ENCODE measurements at regions not wholly inside any gene's neighbourhood (a gene's known extent, or its start where the extent isn't known, plus 50 kb on each side); places are given as distances from the start of the nearest gene placed in this dataset.

- WGBS, 4 donors: 63 to 78% (median 70%) methylated on average over 2 of the region's 2 CpGs
- no peaks in the 10 kb centered on the region for H3K4me1 ChIP-seq (replicated peaks in 1 of 2)
- no peak overlapping the region for H3K27ac ChIP-seq
- intact Hi-C loops (cut with DNase I): no loop called here
- H3K27me3 ChIP-seq: no peaks in the 10 kb centered on the region
- DNase-seq: no peak
- no peak overlapping the region for H3K4me3 ChIP-seq
- no peak for TF ChIP-seq POLR2A (IDR thresholded peaks at IDR 0.05)
- no peaks in the 10 kb centered on the region for H3K36me3 ChIP-seq (replicated peaks in 1 of 2)
- no peaks in the 10 kb centered on the region for H3K9me3 ChIP-seq (replicated peaks in 1 of 3)
Observed at GRCh38 chr11:23425381-23425780, 565.1 kb upstream of the CCDC179 start.

- intact Hi-C loops (cut with DNase I): no loop called here
- DNase-seq: no peak
- Histone ChIP-seq H3K27me3 (no peaks in the 10 kb centered on the region), H3K4me1 (replicated peaks in 1 of 2) (no peaks in the 10 kb centered on the region), H3K36me3 (replicated peaks in 1 of 2) (no peaks in the 10 kb centered on the region), H3K4me3 (no peak overlapping the region), H3K9me3 (replicated peaks in 1 of 3) (no peaks in the 10 kb centered on the region), H3K27ac (no peak overlapping the region)
- TF ChIP-seq CTCF (IDR thresholded peaks at IDR 0.05) (no peak), POLR2A (IDR thresholded peaks at IDR 0.05) (no peak)
- 85 to 93% (median 89%) methylated on average over 3 of the region's 3 CpGs for WGBS, 4 donors
Observed at GRCh38 chr11:23429569-23429968, 569.3 kb upstream of the CCDC179 start.

GRCh38 chr11:23453522-23453921 lies 593.2 kb upstream of the CCDC179 start:
- H3K9me3 ChIP-seq (replicated peaks in 1 of 3): no peaks in the 10 kb centered on the region
- H3K27ac ChIP-seq: no peak overlapping the region
- DNase-seq: no peak
- TF ChIP-seq POLR2A (IDR thresholded peaks at IDR 0.05): no peak
- TF ChIP-seq CTCF (IDR thresholded peaks at IDR 0.05): no peak
- H3K27me3 ChIP-seq: no peaks in the 10 kb centered on the region
- 94 to 95% (median 94%) methylated on average over 2 of the region's 2 CpGs for WGBS, 4 donors
- H3K4me1 ChIP-seq (replicated peaks in 1 of 2): no peaks in the 10 kb centered on the region
- H3K4me3 ChIP-seq: no peak overlapping the region
- intact Hi-C loops (cut with DNase I): no loop called here
- no peaks in the 10 kb centered on the region for H3K36me3 ChIP-seq (replicated peaks in 1 of 2)

GRCh38 chr11:23455321-23455891 lies 595.1 kb upstream of the CCDC179 start:
- TF ChIP-seq POLR2A (IDR thresholded peaks at IDR 0.05): no peak
- no peak for TF ChIP-seq CTCF (IDR thresholded peaks at IDR 0.05)
- Histone ChIP-seq H3K27ac (no peak overlapping the region), H3K9me3 (replicated peaks in 1 of 3) (no peaks in the 10 kb centered on the region), H3K27me3 (no peaks in the 10 kb centered on the region), H3K4me1 (replicated peaks in 1 of 2) (no peaks in the 10 kb centered on the region), H3K36me3 (replicated peaks in 1 of 2) (no peaks in the 10 kb centered on the region), H3K4me3 (peak overlapping the region in 1 of 4 donors; percentile 4)
- 16 to 43% (median 37%) methylated on average over 3 of the region's 3 CpGs for WGBS, 4 donors
- intact Hi-C loops (cut with DNase I): no loop called here
- DNase-seq: no peak

GRCh38 chr11:23457641-23458040 lies 597.4 kb upstream of the CCDC179 start:
- H3K27ac ChIP-seq: no peak overlapping the region
- no peaks in the 10 kb centered on the region for H3K36me3 ChIP-seq (replicated peaks in 1 of 2)
- WGBS, 4 donors: 91 to 93% (median 93%) methylated on average over 2 of the region's 2 CpGs
- H3K27me3 ChIP-seq: no peaks in the 10 kb centered on the region
- no peak for DNase-seq
- intact Hi-C loops (cut with DNase I): no loop called here
- H3K4me3 ChIP-seq: no peak overlapping the region
- TF ChIP-seq POLR2A (IDR thresholded peaks at IDR 0.05) (no peak), CTCF (IDR thresholded peaks at IDR 0.05) (no peak)
- H3K4me1 ChIP-seq (replicated peaks in 1 of 2): no peaks in the 10 kb centered on the region
- H3K9me3 ChIP-seq (replicated peaks in 1 of 3): no peaks in the 10 kb centered on the region
